ENCODE measurements at regions not wholly inside any gene's neighbourhood (a gene's known extent, or its start where the extent isn't known, plus 50 kb on each side); places are given as distances from the start of the nearest gene placed in this dataset.

DNA sequence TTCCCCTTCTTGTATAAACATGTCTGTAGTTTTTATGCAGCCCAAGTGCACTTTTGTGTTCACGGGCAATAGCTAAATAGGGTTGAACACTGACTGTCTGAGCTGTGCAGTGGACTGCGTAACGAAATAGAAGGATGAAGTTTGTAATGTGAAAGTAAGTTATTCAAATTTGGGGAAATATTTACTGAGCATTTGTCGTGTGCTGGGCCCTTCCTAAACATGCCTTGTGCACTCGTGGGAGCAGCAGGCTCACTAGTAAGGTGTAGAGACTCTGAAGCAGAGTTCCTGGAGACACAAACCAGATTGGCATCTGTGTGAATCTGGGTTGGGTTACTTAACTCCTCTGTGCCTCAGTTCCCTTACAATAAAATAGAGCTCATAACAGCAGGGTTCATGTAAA is 51.7 kb upstream of the C1QTNF7 start (continued):
- TF ChIP-seq, protein P1, sequence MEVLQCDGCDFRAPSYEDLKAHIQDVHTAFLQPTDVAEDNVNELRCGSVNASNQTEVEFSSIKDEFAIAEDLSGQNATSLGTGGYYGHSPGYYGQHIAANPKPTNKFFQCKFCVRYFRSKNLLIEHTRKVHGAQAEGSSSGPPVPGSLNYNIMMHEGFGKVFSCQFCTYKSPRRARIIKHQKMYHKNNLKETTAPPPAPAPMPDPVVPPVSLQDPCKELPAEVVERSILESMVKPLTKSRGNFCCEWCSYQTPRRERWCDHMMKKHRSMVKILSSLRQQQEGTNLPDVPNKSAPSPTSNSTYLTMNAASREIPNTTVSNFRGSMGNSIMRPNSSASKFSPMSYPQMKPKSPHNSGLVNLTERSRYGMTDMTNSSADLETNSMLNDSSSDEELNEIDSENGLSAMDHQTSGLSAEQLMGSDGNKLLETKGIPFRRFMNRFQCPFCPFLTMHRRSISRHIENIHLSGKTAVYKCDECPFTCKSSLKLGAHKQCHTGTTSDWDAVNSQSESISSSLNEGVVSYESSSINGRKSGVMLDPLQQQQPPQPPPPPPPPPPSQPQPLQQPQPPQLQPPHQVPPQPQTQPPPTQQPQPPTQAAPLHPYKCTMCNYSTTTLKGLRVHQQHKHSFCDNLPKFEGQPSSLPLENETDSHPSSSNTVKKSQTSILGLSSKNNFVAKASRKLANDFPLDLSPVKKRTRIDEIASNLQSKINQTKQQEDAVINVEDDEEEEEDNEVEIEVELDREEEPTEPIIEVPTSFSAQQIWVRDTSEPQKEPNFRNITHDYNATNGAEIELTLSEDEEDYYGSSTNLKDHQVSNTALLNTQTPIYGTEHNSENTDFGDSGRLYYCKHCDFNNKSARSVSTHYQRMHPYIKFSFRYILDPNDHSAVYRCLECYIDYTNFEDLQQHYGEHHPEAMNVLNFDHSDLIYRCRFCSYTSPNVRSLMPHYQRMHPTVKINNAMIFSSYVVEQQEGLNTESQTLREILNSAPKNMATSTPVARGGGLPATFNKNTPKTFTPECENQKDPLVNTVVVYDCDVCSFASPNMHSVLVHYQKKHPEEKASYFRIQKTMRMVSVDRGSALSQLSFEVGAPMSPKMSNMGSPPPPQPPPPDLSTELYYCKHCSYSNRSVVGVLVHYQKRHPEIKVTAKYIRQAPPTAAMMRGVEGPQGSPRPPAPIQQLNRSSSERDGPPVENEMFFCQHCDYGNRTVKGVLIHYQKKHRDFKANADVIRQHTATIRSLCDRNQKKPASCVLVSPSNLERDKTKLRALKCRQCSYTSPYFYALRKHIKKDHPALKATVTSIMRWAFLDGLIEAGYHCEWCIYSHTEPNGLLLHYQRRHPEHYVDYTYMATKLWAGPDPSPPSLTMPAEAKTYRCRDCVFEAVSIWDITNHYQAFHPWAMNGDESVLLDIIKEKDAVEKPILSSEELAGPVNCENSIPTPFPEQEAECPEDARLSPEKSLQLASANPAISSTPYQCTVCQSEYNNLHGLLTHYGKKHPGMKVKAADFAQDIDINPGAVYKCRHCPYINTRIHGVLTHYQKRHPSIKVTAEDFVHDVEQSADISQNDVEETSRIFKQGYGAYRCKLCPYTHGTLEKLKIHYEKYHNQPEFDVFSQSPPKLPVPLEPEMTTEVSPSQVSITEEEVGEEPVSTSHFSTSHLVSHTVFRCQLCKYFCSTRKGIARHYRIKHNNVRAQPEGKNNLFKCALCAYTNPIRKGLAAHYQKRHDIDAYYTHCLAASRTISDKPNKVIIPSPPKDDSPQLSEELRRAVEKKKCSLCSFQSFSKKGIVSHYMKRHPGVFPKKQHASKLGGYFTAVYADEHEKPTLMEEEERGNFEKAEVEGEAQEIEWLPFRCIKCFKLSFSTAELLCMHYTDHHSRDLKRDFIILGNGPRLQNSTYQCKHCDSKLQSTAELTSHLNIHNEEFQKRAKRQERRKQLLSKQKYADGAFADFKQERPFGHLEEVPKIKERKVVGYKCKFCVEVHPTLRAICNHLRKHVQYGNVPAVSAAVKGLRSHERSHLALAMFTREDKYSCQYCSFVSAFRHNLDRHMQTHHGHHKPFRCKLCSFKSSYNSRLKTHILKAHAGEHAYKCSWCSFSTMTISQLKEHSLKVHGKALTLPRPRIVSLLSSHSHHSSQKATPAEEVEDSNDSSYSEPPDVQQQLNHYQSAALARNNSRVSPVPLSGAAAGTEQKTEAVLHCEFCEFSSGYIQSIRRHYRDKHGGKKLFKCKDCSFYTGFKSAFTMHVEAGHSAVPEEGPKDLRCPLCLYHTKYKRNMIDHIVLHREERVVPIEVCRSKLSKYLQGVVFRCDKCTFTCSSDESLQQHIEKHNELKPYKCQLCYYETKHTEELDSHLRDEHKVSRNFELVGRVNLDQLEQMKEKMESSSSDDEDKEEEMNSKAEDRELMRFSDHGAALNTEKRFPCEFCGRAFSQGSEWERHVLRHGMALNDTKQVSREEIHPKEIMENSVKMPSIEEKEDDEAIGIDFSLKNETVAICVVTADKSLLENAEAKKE (CRISPR knock-in tag; IDR thresholded peaks at IDR 0.05) = no peak
- TF ChIP-seq EZH2 (IDR thresholded peaks at IDR 0.05; ENCODE audit: low read depth, unreplicated experiment) (no peak), ETS1 (IDR thresholded peaks at IDR 0.05) (no peak), POLR2AphosphoS5 (IDR thresholded peaks at IDR 0.05; ENCODE audit: low read depth) (no peak)

GRCh38 chr4:15376594-15376993 is 51.2 kb upstream of the C1QTNF7 start:
- H3K4me3 Mint-ChIP-seq = no peak overlapping the region
- peak; percentile 11 for DNase-seq (ENCODE audit: low spot score)
- no peaks in the 10 kb centered on the region for H4K20me1 ChIP-seq (replicated peaks; ENCODE audit: insufficient read depth)
- H3K4me1 Mint-ChIP-seq = peaks cover 25% of the 10 kb centered on the region
- H3K4me2 ChIP-seq = peak overlapping the region; percentile 2; the same call in 1 of the 2 replicates
- H3K9me2 ChIP-seq (ENCODE audit: insufficient read depth) = peaks cover 17% of the 10 kb centered on the region
- no peak overlapping the region for H3K27ac Mint-ChIP-seq
- H3K36me3 ChIP-seq (ENCODE audit: insufficient read depth) = no peaks in the 10 kb centered on the region
- H3K27me3 ChIP-seq (ENCODE audit: insufficient read depth) = no peaks in the 10 kb centered on the region
- H3K27ac ChIP-seq (ENCODE audit: low read depth) = peak overlapping the region; percentile 16; the same call in 1 of the 2 replicates
- H3K4me3 ChIP-seq = no peak overlapping the region
- H3K4me1 ChIP-seq (ENCODE audit: insufficient read depth) = peaks cover 31% of the 10 kb centered on the region
- H3K36me3 Mint-ChIP-seq (ENCODE audit: low read depth) = no peaks in the 10 kb centered on the region
- no peaks in the 10 kb centered on the region for H3F3A ChIP-seq (replicated peaks; ENCODE audit: low read depth)
- H2AFZ ChIP-seq = no peak overlapping the region
- H3K27me3 Mint-ChIP-seq (ENCODE audit: insufficient read depth, low read depth, poor library complexity) = no peaks in the 10 kb centered on the region
- no peaks in the 10 kb centered on the region for H3K9me3 Mint-ChIP-seq
- no peaks in the 10 kb centered on the region for H3K79me2 ChIP-seq (replicated peaks; ENCODE audit: insufficient read depth)
- ATAC-seq = no peak
- TF ChIP-seq ZNF114 (CRISPR knock-in tag; IDR thresholded peaks at IDR 0.05) = no peak
- TF ChIP-seq POLR2AphosphoS5 (IDR thresholded peaks at IDR 0.05; ENCODE audit: low read depth) = no peak
- TF ChIP-seq CREB1 (CRISPR knock-in tag; IDR thresholded peaks at IDR 0.05; ENCODE audit: low read depth) = no peak
- no peak for TF ChIP-seq EZH2phosphoT487 (IDR thresholded peaks at IDR 0.05; ENCODE audit: unreplicated experiment)
- TF ChIP-seq, protein P1 (CRISPR knock-in tag; IDR thresholded peaks at IDR 0.05) = no peak
- no peak for TF ChIP-seq STAT1 (IDR thresholded peaks at IDR 0.05; ENCODE audit: unreplicated experiment)
- no peak for TF ChIP-seq EZH2 (IDR thresholded peaks at IDR 0.05; ENCODE audit: low read depth, unreplicated experiment)
- no peak for TF ChIP-seq NANOG (IDR thresholded peaks at IDR 0.05; ENCODE audit: borderline replicate concordance)
